HCT116 (cell line): ENCODE measurements at regions not wholly inside any gene's neighbourhood (a gene's known extent, or its start where the extent isn't known, plus 50 kb on each side); places are given as distances from the start of the nearest gene placed in this dataset.

Experiments
- ATAC-seq: fragments of 200-7000 bp; cut with Tn5 transposase; 2 replicates; pipeline ENCODE4 v1.9.1; 2020; ENCODE audit warnings: mild to moderate bottlenecking, moderate library complexity
- BruUV-seq: library from RNA; stranded (reverse); fragments of 400-500 nt; replicated peaks from 2 replicates; lab custom pipeline; 2021; lab: Mats Ljungman, UMichigan
- CTCF ChIA-PET: fragments of 300-600 bp; sonication (Branson Sonifier 250); formaldehyde crosslinking; loops from one replicate; lab custom pipeline; 2021; ENCODE audit warnings: antibody characterized with exemption; lab: Charles Lee
- POLR2A ChIA-PET: fragments of 300-600, 350-600 bp; sonication (Branson Sonifier 250); formaldehyde crosslinking; loops from one replicate; lab custom pipeline; 2021; ENCODE audit warnings: antibody characterized with exemption; lab: Charles Lee
- RAD21 ChIA-PET, 2 experiments: fragments of 300-600 bp; sonication (Branson Sonifier 250); formaldehyde crosslinking; loops; one replicate each; lab custom pipeline; 2023; ENCODE audit warnings: low total read pairs in 2 of 2; ENCODE audit not compliant: uncharacterized antibody in 2 of 2, unreplicated experiment in 2 of 2, low non-redundant PET in 1 of 2; lab: Charles Lee
- DNase-seq: peaks from one replicate; pipeline ENCODE4 v3.0.0-alpha.2; 2010; ENCODE audit warnings: low read depth, low spot score
- H2AFZ ChIP-seq: fragments of 200-600 bp; shearing (Covaris generic), sonication (generic); 2 replicates; pipeline ENCODE4 v1.6.1; 2017; ENCODE audit warnings: low read depth, mixed run types, mixed read lengths, antibody characterized with exemption, low read length; ENCODE audit not compliant: poor library complexity, severe bottlenecking
- H3K27ac ChIP-seq: 2 replicates; pipeline ENCODE4 v1.5.1; 2012; ENCODE audit warnings: low read depth, low read length
- H3K27me3 ChIP-seq: fragments of 200-600 bp; sonication (generic); 2 replicates; pipeline ENCODE4 v1.6.1; 2016; ENCODE audit warnings: mixed run types, low read length, mixed read lengths; ENCODE audit not compliant: insufficient read depth
- H3K36me3 ChIP-seq, 2 experiments: fragments of 200-500 bp in 1 of 2; fragments of 200-600 bp in 1 of 2; sonication (Bioruptor generic) in 1 of 2; sonication (generic) in 1 of 2; 2 replicates each; pipeline versions ENCODE4 v1.5.1 to v1.6.1; 2014 to 2016; ENCODE audit warnings: low read length in 2 of 2, inconsistent platforms in 1 of 2, mixed read lengths in 1 of 2, mixed run types in 1 of 2; ENCODE audit not compliant: insufficient read depth in 2 of 2, control insufficient read depth in 1 of 2
- H3K4me1 ChIP-seq, 2 experiments: fragments of 200-600 bp in 1 of 2; sonication (generic) in 1 of 2; 2 replicates each; pipeline versions ENCODE4 v1.5.1 to v1.6.1; 2012 to 2017; ENCODE audit warnings: low read length in 2 of 2, inconsistent platforms in 1 of 2, mild to moderate bottlenecking in 1 of 2, mixed read lengths in 1 of 2, mixed run types in 1 of 2, moderate library complexity in 1 of 2; ENCODE audit not compliant: insufficient read depth in 2 of 2, control insufficient read depth in 1 of 2
- H3K4me2 ChIP-seq: fragments of 200-600 bp; sonication (generic); 2 replicates; pipeline ENCODE4 v1.6.1; 2017; ENCODE audit warnings: mixed run types, low read length, mixed read lengths
- H3K4me3 ChIP-seq, 2 experiments: fragments of 200-600 bp in 1 of 2; sonication (generic) in 1 of 2; replicated peaks in 1 of 2; 2 replicates each; pipeline ENCODE4 v1.5.1; 2011 to 2016; ENCODE audit warnings: low read length in 2 of 2, control low read depth in 1 of 2, low read depth in 1 of 2, mild to moderate bottlenecking in 1 of 2, mixed read lengths in 1 of 2, mixed run types in 1 of 2
- H3K79me2 ChIP-seq: fragments of 200-600 bp; sonication (generic); 2 replicates; pipeline ENCODE4 v1.6.1; 2017; ENCODE audit warnings: mild to moderate bottlenecking, mixed run types, low read length, moderate library complexity, mixed read lengths; ENCODE audit not compliant: insufficient read depth
- H3K9ac ChIP-seq: fragments of 200-600 bp; sonication (generic); 2 replicates; pipeline ENCODE4 v1.6.1; 2016; ENCODE audit warnings: low read length, mixed read lengths
- H3K9me2 ChIP-seq: fragments of 200-600 bp; sonication (generic), shearing (Covaris generic); 2 replicates; pipeline ENCODE4 v1.6.1; 2017; ENCODE audit warnings: mixed run types, mild to moderate bottlenecking, moderate library complexity; ENCODE audit not compliant: insufficient read depth
- H3K9me3 ChIP-seq, 2 experiments: fragments of 200-500 bp in 1 of 2; fragments of 200-600 bp in 1 of 2; sonication (Bioruptor generic) in 1 of 2; sonication (generic) in 1 of 2; 2 replicates each; pipeline ENCODE4 v1.6.1; 2014 to 2017; ENCODE audit warnings: low read length in 2 of 2, mixed read lengths in 2 of 2, inconsistent platforms in 1 of 2, low read depth in 1 of 2, mild to moderate bottlenecking in 1 of 2, mixed run types in 1 of 2, moderate library complexity in 1 of 2; ENCODE audit not compliant: control insufficient read depth in 1 of 2, insufficient read depth in 1 of 2
- H4K20me1 ChIP-seq: fragments of 200-600 bp; sonication (generic), shearing (Covaris generic); 2 replicates; pipeline ENCODE4 v1.6.1; 2017; ENCODE audit warnings: mixed run types, mild to moderate bottlenecking, moderate library complexity; ENCODE audit not compliant: insufficient read depth
- CEBPB ChIP-seq: IDR thresholded peaks from 2 replicates; pipeline ENCODE4 v1.6.1; 2012; ENCODE audit warnings: low read depth
- ELF1 ChIP-seq: IDR thresholded peaks from 2 replicates; pipeline ENCODE4 v1.6.1; 2012; ENCODE audit warnings: low read depth, borderline replicate concordance
- FOSL1 ChIP-seq: IDR thresholded peaks from 2 replicates; pipeline ENCODE4 v1.6.1; 2012; ENCODE audit warnings: low read depth
- JUND ChIP-seq: IDR thresholded peaks from 2 replicates; pipeline ENCODE4 v1.6.1; 2012
- POLR2A ChIP-seq: IDR thresholded peaks from 2 replicates; pipeline ENCODE4 v1.7.0; 2011; ENCODE audit warnings: borderline replicate concordance; ENCODE audit not compliant: insufficient read depth, insufficient read length; ENCODE audit errors: extremely low read depth
- RAD21 ChIP-seq: IDR thresholded peaks from 2 replicates; pipeline ENCODE4 v1.6.1; 2012; ENCODE audit warnings: low read depth, mild to moderate bottlenecking
- SIN3A ChIP-seq: IDR thresholded peaks from 2 replicates; pipeline ENCODE4 v1.6.1; 2012; ENCODE audit warnings: low read depth
- TCF7L2 ChIP-seq: IDR thresholded peaks from 2 replicates; pipeline ENCODE4 v1.7.0; 2011; ENCODE audit warnings: borderline replicate concordance, inconsistent platforms; ENCODE audit not compliant: insufficient read depth, insufficient read length; ENCODE audit errors: extremely low read depth
- intact Hi-C: fragments of 100-400 bp; cut with micrococcal nuclease; formaldehyde crosslinking; loops from 2 replicates; pipeline ENCODE4 v1.10.0; 2022
- TF ChIP-seq, protein P1 (sequence below): IDR thresholded peaks from 2 replicates; pipeline ENCODE4 v1.6.1; 2012
- TF ChIP-seq, protein P2 (sequence below): IDR thresholded peaks from 2 replicates; pipeline ENCODE4 v1.6.1; 2011; ENCODE audit warnings: mild to moderate bottlenecking, low read length, moderate library complexity; ENCODE audit not compliant: insufficient replicate concordance; ENCODE audit errors: extremely low read depth
- TF ChIP-seq, protein P3 (sequence below), 3 experiments: fragments of 200-600 bp in 1 of 3; sonication (generic) in 1 of 3; IDR thresholded peaks in 2 of 3; conservative IDR thresholded peaks in 1 of 3; 2 replicates each; pipeline ENCODE4 v1.5.1; 2012 to 2017; ENCODE audit warnings: low read depth in 2 of 3, low read length in 2 of 3, antibody characterized with exemption in 1 of 3, borderline replicate concordance in 1 of 3, control low read depth in 1 of 3, mild to moderate bottlenecking in 1 of 3, mixed read lengths in 1 of 3, mixed run types in 1 of 3, moderate library complexity in 1 of 3; ENCODE audit not compliant: insufficient read depth in 1 of 3
- TF ChIP-seq, protein P4 (sequence below): IDR thresholded peaks from 2 replicates; pipeline ENCODE4 v1.6.1; 2012

DNA sequence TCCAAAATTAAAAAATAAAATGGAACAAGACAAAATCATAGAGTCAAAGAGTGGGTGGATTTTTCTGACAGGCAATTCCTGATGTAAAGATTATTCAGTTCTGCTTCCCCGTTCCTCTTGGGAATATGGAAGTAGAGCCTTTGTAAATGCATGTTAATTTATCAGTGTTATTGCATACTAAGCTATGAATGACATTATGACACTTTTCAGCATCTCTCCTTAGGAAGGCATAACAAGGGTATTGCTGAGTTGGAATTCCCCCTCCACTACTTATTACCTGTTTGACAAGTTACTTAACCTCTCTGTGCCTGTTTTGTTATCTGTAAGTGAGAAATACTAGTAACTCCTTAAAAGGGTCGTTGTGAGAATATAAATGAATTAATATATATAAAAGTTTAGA, 640.4 kb downstream of the LMO4 start:
- H3K9me3 ChIP-seq: no peaks in the 10 kb centered on the region
- no peak for DNase-seq
- H3K27ac ChIP-seq: no peak overlapping the region
- no peak overlapping the region for H3K4me3 ChIP-seq
- H3K9me2 ChIP-seq: no peaks in the 10 kb centered on the region
- H3K36me3 ChIP-seq: no peaks in the 10 kb centered on the region
- no peaks in the 10 kb centered on the region for H3K27me3 ChIP-seq
- CTCF ChIA-PET: no interaction called here
- ATAC-seq: no peak
- no peak overlapping the region for H2AFZ ChIP-seq
- TF ChIP-seq FOSL1: no peak
- TF ChIP-seq, protein P1, sequence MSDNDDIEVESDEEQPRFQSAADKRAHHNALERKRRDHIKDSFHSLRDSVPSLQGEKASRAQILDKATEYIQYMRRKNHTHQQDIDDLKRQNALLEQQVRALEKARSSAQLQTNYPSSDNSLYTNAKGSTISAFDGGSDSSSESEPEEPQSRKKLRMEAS: no peak
- TF ChIP-seq SIN3A: no peak
- TF ChIP-seq, protein P2, sequence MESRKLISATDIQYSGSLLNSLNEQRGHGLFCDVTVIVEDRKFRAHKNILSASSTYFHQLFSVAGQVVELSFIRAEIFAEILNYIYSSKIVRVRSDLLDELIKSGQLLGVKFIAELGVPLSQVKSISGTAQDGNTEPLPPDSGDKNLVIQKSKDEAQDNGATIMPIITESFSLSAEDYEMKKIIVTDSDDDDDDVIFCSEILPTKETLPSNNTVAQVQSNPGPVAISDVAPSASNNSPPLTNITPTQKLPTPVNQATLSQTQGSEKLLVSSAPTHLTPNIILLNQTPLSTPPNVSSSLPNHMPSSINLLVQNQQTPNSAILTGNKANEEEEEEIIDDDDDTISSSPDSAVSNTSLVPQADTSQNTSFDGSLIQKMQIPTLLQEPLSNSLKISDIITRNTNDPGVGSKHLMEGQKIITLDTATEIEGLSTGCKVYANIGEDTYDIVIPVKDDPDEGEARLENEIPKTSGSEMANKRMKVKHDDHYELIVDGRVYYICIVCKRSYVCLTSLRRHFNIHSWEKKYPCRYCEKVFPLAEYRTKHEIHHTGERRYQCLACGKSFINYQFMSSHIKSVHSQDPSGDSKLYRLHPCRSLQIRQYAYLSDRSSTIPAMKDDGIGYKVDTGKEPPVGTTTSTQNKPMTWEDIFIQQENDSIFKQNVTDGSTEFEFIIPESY: no peak
- TF ChIP-seq, protein P3, sequence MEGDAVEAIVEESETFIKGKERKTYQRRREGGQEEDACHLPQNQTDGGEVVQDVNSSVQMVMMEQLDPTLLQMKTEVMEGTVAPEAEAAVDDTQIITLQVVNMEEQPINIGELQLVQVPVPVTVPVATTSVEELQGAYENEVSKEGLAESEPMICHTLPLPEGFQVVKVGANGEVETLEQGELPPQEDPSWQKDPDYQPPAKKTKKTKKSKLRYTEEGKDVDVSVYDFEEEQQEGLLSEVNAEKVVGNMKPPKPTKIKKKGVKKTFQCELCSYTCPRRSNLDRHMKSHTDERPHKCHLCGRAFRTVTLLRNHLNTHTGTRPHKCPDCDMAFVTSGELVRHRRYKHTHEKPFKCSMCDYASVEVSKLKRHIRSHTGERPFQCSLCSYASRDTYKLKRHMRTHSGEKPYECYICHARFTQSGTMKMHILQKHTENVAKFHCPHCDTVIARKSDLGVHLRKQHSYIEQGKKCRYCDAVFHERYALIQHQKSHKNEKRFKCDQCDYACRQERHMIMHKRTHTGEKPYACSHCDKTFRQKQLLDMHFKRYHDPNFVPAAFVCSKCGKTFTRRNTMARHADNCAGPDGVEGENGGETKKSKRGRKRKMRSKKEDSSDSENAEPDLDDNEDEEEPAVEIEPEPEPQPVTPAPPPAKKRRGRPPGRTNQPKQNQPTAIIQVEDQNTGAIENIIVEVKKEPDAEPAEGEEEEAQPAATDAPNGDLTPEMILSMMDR (IDR thresholded peaks at IDR 0.05 in 2 of 3, conservative IDR thresholded peaks at IDR 0.05 in 1 of 3; ENCODE audit: borderline replicate concordance in 1 of 3, insufficient read depth in 1 of 3, low read depth in 2 of 3, low read length in 2 of 3): no peak
- TF ChIP-seq RAD21: no peak
- no peak for TF ChIP-seq TCF7L2
- no peak for TF ChIP-seq JUND
- TF ChIP-seq, protein P4, sequence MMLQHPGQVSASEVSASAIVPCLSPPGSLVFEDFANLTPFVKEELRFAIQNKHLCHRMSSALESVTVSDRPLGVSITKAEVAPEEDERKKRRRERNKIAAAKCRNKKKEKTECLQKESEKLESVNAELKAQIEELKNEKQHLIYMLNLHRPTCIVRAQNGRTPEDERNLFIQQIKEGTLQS: no peak
- no peak for TF ChIP-seq CEBPB
- no peak for TF ChIP-seq ELF1
- TF ChIP-seq POLR2A: no peak
- RAD21 ChIA-PET: no interaction called here
- POLR2A ChIA-PET: no interaction called here
- intact Hi-C loops: no loop called here
- H3K79me2 ChIP-seq: no peaks in the 10 kb centered on the region
- H4K20me1 ChIP-seq: no peaks in the 10 kb centered on the region
- H3K4me2 ChIP-seq: no peak overlapping the region
- no TSS peak for BruUV-seq
- H3K9ac ChIP-seq: no peak overlapping the region
- no peaks in the 10 kb centered on the region for H3K4me1 ChIP-seq
